Neural progenitor cell (in vitro differentiated cells): ENCODE measurements at regions not wholly inside any gene's neighbourhood (a gene's known extent, or its start where the extent isn't known, plus 50 kb on each side); places are given as distances from the start of the nearest gene placed in this dataset.

ENCODE experiments used
- DNase-seq: peaks from one replicate; pipeline ENCODE4 v3.0.0-alpha.2; 2016; ENCODE audit warnings: low spot score
- H2AFZ ChIP-seq: fragments of 200-600 bp; sonication (generic); replicated peaks from 2 replicates; pipeline ENCODE4 v1.6.1; 2016; ENCODE audit warnings: antibody characterized with exemption
- H3F3A ChIP-seq: fragments of 200-600 bp; sonication (generic); 2 replicates; pipeline ENCODE4 v1.6.1; 2016; ENCODE audit warnings: antibody characterized with exemption, low read depth
- H3K27ac ChIP-seq: fragments of 200-600 bp; sonication (generic); 2 replicates; pipeline ENCODE4 v1.5.1; 2016; ENCODE audit warnings: mild to moderate bottlenecking
- H3K27me3 ChIP-seq: fragments of 200-600 bp; sonication (generic); 2 replicates; pipeline ENCODE4 v1.6.1; 2016; ENCODE audit warnings: mild to moderate bottlenecking, moderate library complexity
- H3K36me3 ChIP-seq: fragments of 200-600 bp; sonication (generic); 2 replicates; pipeline ENCODE4 v1.5.1; 2016
- H3K4me1 ChIP-seq: fragments of 200-600 bp; sonication (generic); 2 replicates; pipeline ENCODE4 v1.6.1; 2016; ENCODE audit warnings: mixed run types
- H3K4me2 ChIP-seq: fragments of 200-600 bp; sonication (generic); 2 replicates; pipeline ENCODE4 v1.6.1; 2016
- H3K4me3 ChIP-seq: fragments of 200-600 bp; sonication (generic); 2 replicates; pipeline ENCODE4 v1.5.1; 2016
- H3K79me2 ChIP-seq: fragments of 200-600 bp; sonication (generic); 2 replicates; pipeline ENCODE4 v1.6.1; 2016; ENCODE audit warnings: low read depth
- H3K9ac ChIP-seq: fragments of 200-600 bp; sonication (generic); 2 replicates; pipeline ENCODE4 v1.6.1; 2016
- H3K9me3 ChIP-seq: fragments of 200-600 bp; sonication (generic); 2 replicates; pipeline ENCODE4 v1.5.1; 2016; ENCODE audit warnings: low read depth
- H4K20me1 ChIP-seq: fragments of 200-600 bp; sonication (generic); 2 replicates; pipeline ENCODE4 v1.6.1; 2016; ENCODE audit warnings: low read depth
- H3K27ac Mint-ChIP-seq: 3 replicates; pipeline ENCODE4 v1.8.0; 2021; ENCODE audit warnings: mixed read lengths
- H3K27me3 Mint-ChIP-seq: 2 replicates; pipeline ENCODE4 v1.8.0; 2022; ENCODE audit warnings: low read depth, mild to moderate bottlenecking, inconsistent platforms, moderate library complexity, mixed read lengths; ENCODE audit not compliant: insufficient read depth
- H3K36me3 Mint-ChIP-seq: 3 replicates; pipeline ENCODE4 v1.8.0; 2021; ENCODE audit warnings: mixed read lengths
- H3K4me1 Mint-ChIP-seq: 3 replicates; pipeline ENCODE4 v1.8.0; 2021; ENCODE audit warnings: mixed read lengths
- H3K4me3 Mint-ChIP-seq: 3 replicates; pipeline ENCODE4 v1.8.0; 2021; ENCODE audit warnings: mild to moderate bottlenecking, moderate library complexity, mixed read lengths
- H3K9me3 Mint-ChIP-seq: 3 replicates; pipeline ENCODE4 v1.8.0; 2020; ENCODE audit warnings: mixed read lengths
- EZH2 ChIP-seq: fragments of 200-600 bp; sonication (generic); IDR thresholded peaks from 2 replicates; pipeline ENCODE4 v1.6.1; 2017; ENCODE audit warnings: antibody characterized with exemption, mild to moderate bottlenecking, moderate library complexity
- EZH2phosphoT487 ChIP-seq: fragments of 200-600 bp; sonication (generic); IDR thresholded peaks from 2 replicates; pipeline ENCODE4 v1.6.1; 2017; ENCODE audit warnings: antibody characterized with exemption
- TF ChIP-seq, protein P1 (sequence below): fragments of 200-600 bp; sonication (generic); IDR thresholded peaks from 2 replicates; pipeline ENCODE4 v1.5.1; 2017; ENCODE audit warnings: antibody characterized with exemption, mild to moderate bottlenecking

DNA sequence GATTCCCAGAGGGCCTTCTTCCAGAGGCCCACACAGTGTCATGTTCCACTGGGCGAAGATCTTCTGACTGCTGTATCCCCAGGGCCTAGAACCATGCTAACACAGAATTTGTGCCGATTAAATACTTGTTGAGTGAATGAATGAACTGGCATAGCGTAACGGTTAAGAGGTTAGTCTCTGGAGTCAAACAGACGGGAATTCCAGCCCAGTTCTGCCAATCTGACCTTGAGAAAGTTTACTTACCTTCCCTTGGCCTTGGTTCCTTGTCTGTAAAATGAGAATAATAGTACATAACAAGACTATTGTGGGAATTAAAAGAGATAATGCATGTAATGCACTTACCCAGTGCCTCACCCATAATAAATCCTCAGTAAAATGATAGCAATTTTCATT is 58.3 kb upstream of the PLAC1 start:
- Histone ChIP-seq H3F3A (no peaks in the 10 kb centered on the region), H3K9ac (no peak overlapping the region), H3K4me1 (no peaks in the 10 kb centered on the region), H3K9me3 (no peaks in the 10 kb centered on the region), H3K27ac (no peak overlapping the region), H2AFZ (no peak overlapping the region), H3K27me3 (no peaks in the 10 kb centered on the region), H3K4me2 (no peak overlapping the region), H3K79me2 (no peaks in the 10 kb centered on the region), H3K36me3 (no peaks in the 10 kb centered on the region), H4K20me1 (no peaks in the 10 kb centered on the region), H3K4me3 (no peak overlapping the region)
- no peak overlapping the region for H3K27ac Mint-ChIP-seq
- TF ChIP-seq EZH2phosphoT487 (no peak), EZH2 (no peak)
- TF ChIP-seq, protein P1, sequence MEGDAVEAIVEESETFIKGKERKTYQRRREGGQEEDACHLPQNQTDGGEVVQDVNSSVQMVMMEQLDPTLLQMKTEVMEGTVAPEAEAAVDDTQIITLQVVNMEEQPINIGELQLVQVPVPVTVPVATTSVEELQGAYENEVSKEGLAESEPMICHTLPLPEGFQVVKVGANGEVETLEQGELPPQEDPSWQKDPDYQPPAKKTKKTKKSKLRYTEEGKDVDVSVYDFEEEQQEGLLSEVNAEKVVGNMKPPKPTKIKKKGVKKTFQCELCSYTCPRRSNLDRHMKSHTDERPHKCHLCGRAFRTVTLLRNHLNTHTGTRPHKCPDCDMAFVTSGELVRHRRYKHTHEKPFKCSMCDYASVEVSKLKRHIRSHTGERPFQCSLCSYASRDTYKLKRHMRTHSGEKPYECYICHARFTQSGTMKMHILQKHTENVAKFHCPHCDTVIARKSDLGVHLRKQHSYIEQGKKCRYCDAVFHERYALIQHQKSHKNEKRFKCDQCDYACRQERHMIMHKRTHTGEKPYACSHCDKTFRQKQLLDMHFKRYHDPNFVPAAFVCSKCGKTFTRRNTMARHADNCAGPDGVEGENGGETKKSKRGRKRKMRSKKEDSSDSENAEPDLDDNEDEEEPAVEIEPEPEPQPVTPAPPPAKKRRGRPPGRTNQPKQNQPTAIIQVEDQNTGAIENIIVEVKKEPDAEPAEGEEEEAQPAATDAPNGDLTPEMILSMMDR, result no peak
- H3K4me3 Mint-ChIP-seq, result no peak overlapping the region
- H3K4me1 Mint-ChIP-seq, result peaks cover 29% of the 10 kb centered on the region
- H3K27me3 Mint-ChIP-seq, result peaks cover 2% of the 10 kb centered on the region
- H3K9me3 Mint-ChIP-seq, result peaks cover 12% of the 10 kb centered on the region
- H3K36me3 Mint-ChIP-seq, result no peaks in the 10 kb centered on the region
- DNase-seq, result no peak

DNA sequence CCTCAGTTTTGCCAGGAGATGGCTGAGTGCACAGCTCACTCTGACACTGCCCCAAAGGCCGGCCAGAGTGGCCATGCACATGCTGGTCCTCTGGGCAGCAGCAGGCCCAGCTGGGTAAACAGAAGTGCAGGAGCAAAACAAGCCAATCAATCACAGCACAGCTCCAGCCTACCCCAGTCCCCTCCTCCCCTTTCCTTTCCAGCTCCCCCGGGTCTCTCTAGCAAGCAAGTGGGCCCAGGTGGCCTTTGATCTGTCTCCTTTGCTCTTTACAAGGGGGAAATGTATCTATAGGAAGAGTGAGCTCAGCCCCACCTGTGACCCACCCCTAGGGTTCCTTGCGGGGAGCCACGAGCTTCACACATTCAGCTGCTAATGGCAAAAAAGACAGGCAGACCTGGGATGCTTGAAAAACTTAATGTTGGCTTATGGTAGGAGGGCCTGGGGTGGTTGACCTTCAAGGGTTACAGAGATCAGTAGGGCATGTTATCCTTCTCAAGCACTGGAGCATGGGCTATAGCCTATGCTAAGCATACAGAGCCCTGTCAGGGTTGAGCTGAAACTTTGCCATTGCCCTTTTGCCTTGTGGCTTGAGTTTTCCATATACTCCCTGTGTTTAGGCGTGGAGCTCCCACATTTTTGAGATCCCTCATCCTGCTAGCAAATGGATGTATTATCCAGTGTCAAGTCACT is 57.8 kb upstream of the PLAC1 start:
- Histone ChIP-seq H3K9me3 (no peaks in the 10 kb centered on the region), H3K4me1 (no peaks in the 10 kb centered on the region), H3K27me3 (no peaks in the 10 kb centered on the region), H3K4me3 (no peak overlapping the region), H2AFZ (no peak overlapping the region), H3K36me3 (no peaks in the 10 kb centered on the region), H4K20me1 (no peaks in the 10 kb centered on the region), H3K9ac (no peak overlapping the region), H3K27ac (no peak overlapping the region), H3K79me2 (no peaks in the 10 kb centered on the region), H3F3A (no peaks in the 10 kb centered on the region), H3K4me2 (no peak overlapping the region)
- peaks cover 29% of the 10 kb centered on the region for H3K4me1 Mint-ChIP-seq
- no peak overlapping the region for H3K27ac Mint-ChIP-seq
- DNase-seq, result no peak
- H3K27me3 Mint-ChIP-seq, result peaks cover 2% of the 10 kb centered on the region
- H3K4me3 Mint-ChIP-seq, result no peak overlapping the region
- no peaks in the 10 kb centered on the region for H3K36me3 Mint-ChIP-seq
- TF ChIP-seq, protein P1, result no peak
- TF ChIP-seq EZH2 (no peak), EZH2phosphoT487 (no peak)
- peaks cover 12% of the 10 kb centered on the region for H3K9me3 Mint-ChIP-seq

DNA sequence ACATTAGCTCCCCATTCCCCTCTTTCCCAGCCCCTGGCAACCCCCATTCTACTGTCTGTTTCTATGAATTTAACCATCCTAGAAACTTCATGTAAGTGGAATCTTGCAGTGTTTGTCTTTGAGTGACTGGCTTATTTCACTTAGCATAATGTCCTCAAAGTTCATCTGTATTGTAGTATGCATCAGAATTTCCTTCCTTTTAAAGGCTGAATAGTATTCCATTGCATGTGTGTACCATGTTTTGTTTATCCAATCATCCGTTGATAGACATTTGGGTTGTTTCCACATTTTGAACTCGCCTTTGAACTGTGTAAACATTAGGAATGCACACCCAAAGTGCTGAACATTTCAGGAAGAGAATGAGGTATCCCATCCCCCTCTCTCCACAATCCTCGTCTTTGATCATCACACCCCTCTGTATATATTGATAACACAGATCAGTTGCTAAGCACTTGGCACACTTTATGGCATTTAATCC is 56.4 kb upstream of the PLAC1 start:
- Histone ChIP-seq H3F3A (no peaks in the 10 kb centered on the region), H3K9me3 (no peaks in the 10 kb centered on the region), H3K4me2 (no peak overlapping the region), H3K4me1 (no peaks in the 10 kb centered on the region), H3K27ac (no peak overlapping the region), H4K20me1 (no peaks in the 10 kb centered on the region), H3K79me2 (no peaks in the 10 kb centered on the region), H2AFZ (no peak overlapping the region), H3K4me3 (no peak overlapping the region), H3K27me3 (no peaks in the 10 kb centered on the region), H3K9ac (no peak overlapping the region), H3K36me3 (no peaks in the 10 kb centered on the region)
- no peaks in the 10 kb centered on the region for H3K27me3 Mint-ChIP-seq
- no peak for DNase-seq
- H3K4me3 Mint-ChIP-seq, result no peak overlapping the region
- H3K27ac Mint-ChIP-seq, result no peak overlapping the region
- H3K9me3 Mint-ChIP-seq, result peaks cover 7% of the 10 kb centered on the region
- no peak for TF ChIP-seq EZH2
- TF ChIP-seq, protein P1, result no peak
- no peak for TF ChIP-seq EZH2phosphoT487
- H3K36me3 Mint-ChIP-seq, result no peaks in the 10 kb centered on the region
- H3K4me1 Mint-ChIP-seq, result peaks cover 29% of the 10 kb centered on the region
